Esophagus muscularis mucosa (tissue), 3 donors: ENCODE measurements at regions not wholly inside any gene's neighbourhood (a gene's known extent, or its start where the extent isn't known, plus 50 kb on each side); places are given as distances from the start of the nearest gene placed in this dataset.

Source experiments
- POLR2A ChIP-seq: fragments of 450-650 bp; IDR thresholded peaks from one replicate; pipeline ENCODE4 v1.6.1; 2017; ENCODE audit warnings: antibody characterized with exemption, moderate library complexity, mild to moderate bottlenecking, low read depth
- TF ChIP-seq, protein P1 (sequence below), 3 experiments: fragments of 200-600 bp in 2 of 3; fragments of 450-650 bp in 1 of 3; sonication (generic) in 2 of 3; IDR thresholded peaks; one replicate each; pipeline ENCODE4 v1.5.1; 2017 to 2019; ENCODE audit warnings: antibody characterized with exemption in 3 of 3, mild to moderate bottlenecking in 2 of 3, moderate library complexity in 1 of 3

DNA sequence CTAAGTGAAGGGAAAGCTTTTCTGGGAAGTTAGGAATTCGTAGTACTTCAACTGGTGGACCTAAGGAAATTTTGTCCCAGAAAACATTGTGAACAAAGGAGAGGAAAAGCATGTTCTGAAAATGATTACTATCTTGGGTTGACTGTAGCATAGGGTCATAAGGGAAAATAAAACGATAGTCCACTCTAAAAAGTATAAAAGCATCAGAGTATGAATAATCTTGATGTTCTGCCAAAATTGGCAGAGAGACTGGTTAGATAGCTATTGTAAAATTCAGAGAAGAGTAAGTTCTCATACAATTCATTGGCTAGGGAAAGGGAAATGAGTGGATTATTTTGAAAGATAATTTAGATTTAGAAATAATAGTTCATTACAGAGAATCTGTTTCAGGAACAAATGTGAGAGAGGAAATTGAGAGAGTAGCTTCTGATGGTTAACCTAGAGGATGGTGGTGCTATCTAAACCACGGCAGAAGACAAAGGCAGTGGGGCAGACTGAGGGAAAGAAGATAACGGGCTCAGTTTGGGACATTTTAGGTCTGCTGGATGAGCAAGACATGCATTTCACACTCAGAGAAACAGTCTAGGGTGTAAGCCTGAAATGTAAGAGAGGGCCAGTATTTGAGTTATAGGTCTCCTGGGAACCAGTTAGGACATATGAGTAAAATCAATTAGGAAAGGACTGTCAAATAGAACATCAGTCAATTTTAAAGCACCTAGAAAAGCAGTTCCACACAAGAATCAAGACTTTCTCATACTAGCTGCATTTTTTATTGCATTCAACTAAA is 799.3 kb upstream of the CXADR start:
- TF ChIP-seq POLR2A: no peak
- TF ChIP-seq, protein P1, sequence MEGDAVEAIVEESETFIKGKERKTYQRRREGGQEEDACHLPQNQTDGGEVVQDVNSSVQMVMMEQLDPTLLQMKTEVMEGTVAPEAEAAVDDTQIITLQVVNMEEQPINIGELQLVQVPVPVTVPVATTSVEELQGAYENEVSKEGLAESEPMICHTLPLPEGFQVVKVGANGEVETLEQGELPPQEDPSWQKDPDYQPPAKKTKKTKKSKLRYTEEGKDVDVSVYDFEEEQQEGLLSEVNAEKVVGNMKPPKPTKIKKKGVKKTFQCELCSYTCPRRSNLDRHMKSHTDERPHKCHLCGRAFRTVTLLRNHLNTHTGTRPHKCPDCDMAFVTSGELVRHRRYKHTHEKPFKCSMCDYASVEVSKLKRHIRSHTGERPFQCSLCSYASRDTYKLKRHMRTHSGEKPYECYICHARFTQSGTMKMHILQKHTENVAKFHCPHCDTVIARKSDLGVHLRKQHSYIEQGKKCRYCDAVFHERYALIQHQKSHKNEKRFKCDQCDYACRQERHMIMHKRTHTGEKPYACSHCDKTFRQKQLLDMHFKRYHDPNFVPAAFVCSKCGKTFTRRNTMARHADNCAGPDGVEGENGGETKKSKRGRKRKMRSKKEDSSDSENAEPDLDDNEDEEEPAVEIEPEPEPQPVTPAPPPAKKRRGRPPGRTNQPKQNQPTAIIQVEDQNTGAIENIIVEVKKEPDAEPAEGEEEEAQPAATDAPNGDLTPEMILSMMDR (IDR thresholded peaks at IDR 0.05): no peak
